A549 (cell line): ENCODE measurements at regions not wholly inside any gene's neighbourhood (a gene's known extent, or its start where the extent isn't known, plus 50 kb on each side); places are given as distances from the start of the nearest gene placed in this dataset.

Source experiments
- ATAC-seq, 2 experiments: fragments of 200-7000 bp in 1 of 2; fragments of >200 bp in 1 of 2; cut with Nextera tagmentation in 1 of 2; cut with Tn5 transposase in 1 of 2; 3 replicates each; pipeline versions ENCODE4 v1.8.0 to v1.9.1; 2018 to 2020; ENCODE audit warnings: mild to moderate bottlenecking in 1 of 2, moderate library complexity in 1 of 2
- CTCF ChIA-PET: fragments of 300-600 bp; sonication (Branson Sonifier 250); formaldehyde crosslinking; extraction: SDS; loops from one replicate; lab custom pipeline; 2021; ENCODE audit warnings: antibody characterized with exemption, inconsistent platforms; lab: Yijun Ruan, JAX
- POLR2A ChIA-PET: fragments of 350-600 bp; formaldehyde crosslinking; extraction: SDS; loops from one replicate; lab custom pipeline; 2021; ENCODE audit warnings: antibody characterized with exemption, inconsistent platforms; lab: Yijun Ruan, JAX
- DNase-seq, 2 experiments: peaks; one replicate each; pipeline versions ENCODE4 v3.0.0 to v3.0.0-alpha.2; 2011 to 2016; ENCODE audit warnings: low read depth in 1 of 2, low spot score in 1 of 2
- FAIRE-seq: peaks from 2 replicates; lab custom pipeline; 2011; peaks lifted over from hg19 to GRCh38; lab: Jason Lieb, UNC
- H3K27ac ChIP-seq, 2 experiments: fragments of >200 bp; sonication (Bioruptor Twin); formaldehyde crosslinking; 3 replicates each; pipeline ENCODE4 v1.5.1; 2016 to 2017
- H3K4me1 ChIP-seq: fragments of >200 bp; sonication (Bioruptor Twin); formaldehyde crosslinking; 3 replicates; pipeline ENCODE4 v1.6.1; 2016
- H3K4me2 ChIP-seq: fragments of >200 bp; sonication (Bioruptor Twin); formaldehyde crosslinking; 3 replicates; pipeline ENCODE4 v1.6.1; 2016
- H3K4me3 ChIP-seq: fragments of >200 bp; sonication (Bioruptor Twin); formaldehyde crosslinking; 3 replicates; pipeline ENCODE4 v1.5.1; 2016
- H3K9me3 ChIP-seq: fragments of >200 bp; sonication (Bioruptor Twin); formaldehyde crosslinking; 3 replicates; pipeline ENCODE4 v1.6.1; 2016
- ATOH8 ChIP-seq: fragments of 250-450 bp; sonication (Bioruptor Pico); IDR thresholded peaks from 2 replicates; pipeline ENCODE4 v1.5.0; 2020; ENCODE audit warnings: low read depth, mild to moderate bottlenecking, moderate library complexity
- CBX8 ChIP-seq: fragments of 200-600 bp; sonication (generic); IDR thresholded peaks from 2 replicates; pipeline ENCODE4 v1.6.1; 2016
- CHD4 ChIP-seq: fragments of 200-600 bp; sonication (generic); IDR thresholded peaks from 2 replicates; pipeline ENCODE4 v1.6.1; 2016; ENCODE audit warnings: antibody characterized with exemption, mild to moderate bottlenecking, borderline replicate concordance
- CTCF ChIP-seq: fragments of >200 bp; sonication (Bioruptor Twin); formaldehyde crosslinking; IDR thresholded peaks from 3 replicates; pipeline ENCODE4 v1.5.1; 2016
- E2F6 ChIP-seq: IDR thresholded peaks from 2 replicates; pipeline ENCODE4 v1.6.1; 2012; ENCODE audit warnings: low read depth, borderline replicate concordance
- EHF ChIP-seq: fragments of 250-450 bp; sonication (Bioruptor Pico); IDR thresholded peaks from 2 replicates; pipeline ENCODE4 v1.5.0; 2020; ENCODE audit warnings: mild to moderate bottlenecking
- ELK1 ChIP-seq: fragments of 150-350 bp; IDR thresholded peaks from 2 replicates; pipeline ENCODE4 v1.6.1; 2014; ENCODE audit warnings: low read depth, mild to moderate bottlenecking, low read length
- FOSB ChIP-seq: fragments of 250-450 bp; sonication (Bioruptor Pico); IDR thresholded peaks from 2 replicates; pipeline ENCODE4 v1.5.0; 2020; ENCODE audit warnings: mild to moderate bottlenecking, moderate library complexity
- FOSL2 ChIP-seq, 2 experiments: fragments of 450-650 bp in 1 of 2; fragments of >200 bp in 1 of 2; sonication (Bioruptor Twin) in 1 of 2; formaldehyde crosslinking; IDR thresholded peaks; 2 replicates each; pipeline versions ENCODE4 v1.5.0 to v1.6.1; 2016 to 2020; ENCODE audit warnings: mild to moderate bottlenecking in 1 of 2, moderate library complexity in 1 of 2
- HDAC2 ChIP-seq: fragments of 200-600 bp; sonication (generic); IDR thresholded peaks from 2 replicates; pipeline ENCODE4 v1.6.1; 2016
- JUNB ChIP-seq: fragments of >200 bp; sonication (Bioruptor Twin); formaldehyde crosslinking; IDR thresholded peaks from 2 replicates; pipeline ENCODE4 v1.6.1; 2016
- KDM1A ChIP-seq: fragments of 200-600 bp; sonication (generic); IDR thresholded peaks from 2 replicates; pipeline ENCODE4 v1.6.1; 2016; ENCODE audit warnings: low read depth, mild to moderate bottlenecking
- KDM5A ChIP-seq: fragments of 200-600 bp; sonication (generic); IDR thresholded peaks from 2 replicates; pipeline ENCODE4 v1.6.1; 2016; ENCODE audit warnings: antibody characterized with exemption, mild to moderate bottlenecking
- MAX ChIP-seq: IDR thresholded peaks from 2 replicates; pipeline ENCODE4 v1.6.1; 2012
- NFE2L2 ChIP-seq: fragments of 150-350 bp; conservative IDR thresholded peaks from 2 replicates; pipeline ENCODE4 v1.6.1; 2014; ENCODE audit warnings: low read length
- NR3C1 ChIP-seq: fragments of >200 bp; sonication (Bioruptor Twin); formaldehyde crosslinking; IDR thresholded peaks from 3 replicates; pipeline ENCODE4 v1.6.1; 2017
- POLR2AphosphoS2 ChIP-seq: conservative IDR thresholded peaks from 2 replicates; pipeline ENCODE4 v1.6.1; 2012; ENCODE audit warnings: low read length, improper control_type of control experiment, inconsistent platforms
- RAD21 ChIP-seq, 2 experiments: fragments of >200 bp in 1 of 2; sonication (Bioruptor Twin) in 1 of 2; formaldehyde crosslinking in 1 of 2; IDR thresholded peaks in 1 of 2; conservative IDR thresholded peaks in 1 of 2; 2 replicates in 1 of 2; 3 replicates in 1 of 2; pipeline ENCODE4 v1.6.1; 2012 to 2018; ENCODE audit warnings: inconsistent platforms in 1 of 2
- SMC3 ChIP-seq: fragments of >200 bp; sonication (Bioruptor Twin); formaldehyde crosslinking; IDR thresholded peaks from 3 replicates; pipeline ENCODE4 v1.6.1; 2018; ENCODE audit warnings: inconsistent platforms
- SREBF2 ChIP-seq: fragments of 450-650 bp; IDR thresholded peaks from 2 replicates; pipeline ENCODE4 v1.6.1; 2014; ENCODE audit warnings: mild to moderate bottlenecking, moderate library complexity
- ZNF302 ChIP-seq: fragments of 250-450 bp; sonication (Bioruptor Pico); IDR thresholded peaks from 2 replicates; pipeline ENCODE4 v1.9.0; 2021; ENCODE audit warnings: inconsistent platforms, mild to moderate bottlenecking, moderate library complexity
- ZSCAN20 ChIP-seq: fragments of 250-450 bp; sonication (Bioruptor Pico); IDR thresholded peaks from 2 replicates; pipeline ENCODE4 v1.8.0; 2022; ENCODE audit warnings: mild to moderate bottlenecking, moderate library complexity
- WGBS: methylation state at CpG from one replicate; pipeline ENCODE4 v1.1.6; 2017; ENCODE audit errors: missing lambda C conversion rate; 5-methylcytosine and 5-hydroxymethylcytosine counted together

GRCh38 chr2:16281451-16282335, 341.3 kb downstream of the MYCN start:
- Histone ChIP-seq H3K4me2 (no peak overlapping the region), H3K27ac (no peak overlapping the region), H3K9me3 (no peaks in the 10 kb centered on the region), H3K4me1 (no peaks in the 10 kb centered on the region), H3K4me3 (no peak overlapping the region)
- TF ChIP-seq SMC3 (peak; percentile 40; the same call in 1 of the 3 replicates), RAD21 (conservative IDR thresholded peaks at IDR 0.05 in 1 of 2, IDR thresholded peaks at IDR 0.05 in 1 of 2) (peak; percentile 54 to 62), EHF (no peak), FOSL2 (IDR thresholded peaks at IDR 0.05) (no peak), FOSL2 (CRISPR knock-in tag; IDR thresholded peaks at IDR 0.05) (no peak), CTCF (peak; percentile 46), ELK1 (no peak), JUNB (no peak), MAX (no peak), KDM1A (no peak), ZNF302 (CRISPR knock-in tag) (no peak), ZSCAN20 (CRISPR knock-in tag) (no peak)
- ATAC-seq (peak; percentile 72 to 91; a peak in 5 of 6 replicates), FAIRE-seq (no peak), DNase-seq (peak; percentile 31 to 51)
- POLR2A ChIA-PET = no interaction called here
- 28% methylated on average over 18 of the region's 20 CpGs for WGBS
- CTCF ChIA-PET = interaction anchor here (0.7 to 2.2 kb wide), 3 partner anchors 29 to 644 kb away, joined by 3 to 8 read pairs (median 4); no protein-coding TSS in a partner anchor

- POLR2A ChIA-PET = no interaction called here
- DNase-seq (no peak), FAIRE-seq (no peak), ATAC-seq (no peak)
- no peak overlapping the region for H3K27ac ChIP-seq
- CTCF ChIA-PET = no interaction called here
- H3K4me2 ChIP-seq = no peak overlapping the region
- no peaks in the 10 kb centered on the region for H3K9me3 ChIP-seq
- no peaks in the 10 kb centered on the region for H3K4me1 ChIP-seq
- 15% methylated on average over 3 of the region's 3 CpGs for WGBS
- no peak overlapping the region for H3K4me3 ChIP-seq
- no peak for TF ChIP-seq KDM5A
- TF ChIP-seq CBX8 = no peak
- TF ChIP-seq NR3C1 = no peak
- no peak for TF ChIP-seq FOSB (CRISPR knock-in tag)
- TF ChIP-seq SREBF2 = no peak
- TF ChIP-seq E2F6 = no peak
- TF ChIP-seq JUNB = no peak
- TF ChIP-seq CHD4 = no peak
- no peak for TF ChIP-seq NFE2L2
- no peak for TF ChIP-seq ATOH8 (CRISPR knock-in tag)
- TF ChIP-seq POLR2AphosphoS2 = no peak
- TF ChIP-seq ELK1 = no peak
- no peak for TF ChIP-seq HDAC2
Observed at GRCh38 chr2:16280081-16280480, 339.7 kb downstream of the MYCN start.
